Activated naive CD8-positive, alpha-beta T cell treated with anti-CD3 and anti-CD28 coated beads, Interleukin-2, amount 10 ng/mL, durations not matched to agents 7 days and 5 days (primary cell): ENCODE measurements at regions not wholly inside any gene's neighbourhood (a gene's known extent, or its start where the extent isn't known, plus 50 kb on each side); places are given as distances from the start of the nearest gene placed in this dataset.

Experiments used
- ATAC-seq: fragments of 150-1000 bp; cut with Tn5 transposase; one replicate; pipeline ENCODE4 v1.10.0; 2021; ENCODE audit warnings: low read depth, moderate library complexity
- POLR2A ChIA-PET: fragments of 350-600 bp; sonication (Branson Sonifier 250); formaldehyde crosslinking; loops from one replicate; lab custom pipeline; 2021; ENCODE audit warnings: antibody characterized with exemption; lab: Charles Lee
- DNase-seq: peaks from one replicate; pipeline ENCODE4 v3.0.0; 2021
- H3K27ac Mint-ChIP-seq: one replicate; pipeline ENCODE4 v1.8.0; 2022; ENCODE audit warnings: mild to moderate bottlenecking, mixed read lengths
- H3K27me3 Mint-ChIP-seq: one replicate; pipeline ENCODE4 v1.8.0; 2022; ENCODE audit warnings: mild to moderate bottlenecking, moderate library complexity, mixed read lengths
- H3K36me3 Mint-ChIP-seq: one replicate; pipeline ENCODE4 v1.8.0; 2021; ENCODE audit warnings: mild to moderate bottlenecking, mixed read lengths
- H3K4me1 Mint-ChIP-seq: one replicate; pipeline ENCODE4 v1.8.0; 2021; ENCODE audit warnings: mixed read lengths
- H3K4me3 Mint-ChIP-seq: one replicate; pipeline ENCODE4 v1.8.0; 2022; ENCODE audit warnings: mild to moderate bottlenecking, moderate library complexity, mixed read lengths
- H3K9me3 Mint-ChIP-seq: one replicate; pipeline ENCODE4 v1.8.0; 2021; ENCODE audit warnings: mixed read lengths

GRCh38 chr7:53756946-53757345 lies 721.5 kb downstream of the POM121L12 start:
- ATAC-seq, result no peak
- H3K27me3 Mint-ChIP-seq, result no peaks in the 10 kb centered on the region
- DNase-seq, result no peak
- peaks cover 4% of the 10 kb centered on the region for H3K9me3 Mint-ChIP-seq
- POLR2A ChIA-PET, result no interaction called here
- no peak overlapping the region for H3K4me3 Mint-ChIP-seq
- no peak overlapping the region for H3K27ac Mint-ChIP-seq
- no peaks in the 10 kb centered on the region for H3K4me1 Mint-ChIP-seq
- H3K36me3 Mint-ChIP-seq, result no peaks in the 10 kb centered on the region

GRCh38 chr7:53768186-53768585 lies 732.8 kb downstream of the POM121L12 start:
- H3K4me1 Mint-ChIP-seq, result no peaks in the 10 kb centered on the region

DNA sequence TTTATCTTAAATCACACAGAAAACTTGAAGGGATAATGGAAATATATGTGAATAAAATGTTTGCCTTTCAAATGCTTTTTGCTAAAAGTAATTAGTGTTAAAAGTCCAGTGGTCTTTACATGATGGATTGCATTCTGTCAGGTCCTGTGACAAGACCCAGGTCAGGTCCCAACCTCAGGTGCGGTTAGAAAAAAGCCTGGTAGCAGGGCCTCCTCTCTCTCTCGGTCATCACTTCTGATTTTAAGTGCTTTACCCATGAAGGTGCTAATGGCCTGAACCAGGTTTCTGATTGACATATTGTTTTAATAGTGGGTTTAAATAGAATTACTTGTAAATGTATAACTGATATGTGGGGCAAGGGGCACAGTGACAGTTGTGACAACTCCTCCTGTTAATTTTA lies 736.3 kb downstream of the POM121L12 start:
- DNase-seq, result no peak
- no peak overlapping the region for H3K4me3 Mint-ChIP-seq
- no peaks in the 10 kb centered on the region for H3K4me1 Mint-ChIP-seq
- H3K9me3 Mint-ChIP-seq, result peaks cover 16% of the 10 kb centered on the region
- no peak for ATAC-seq
- POLR2A ChIA-PET, result no interaction called here
- H3K36me3 Mint-ChIP-seq, result no peaks in the 10 kb centered on the region
- no peaks in the 10 kb centered on the region for H3K27me3 Mint-ChIP-seq
- H3K27ac Mint-ChIP-seq, result no peak overlapping the region

More at GRCh38 chr7:53768186-53768585, 732.8 kb downstream of the POM121L12 start:
- no peak overlapping the region for H3K4me3 Mint-ChIP-seq
- H3K27me3 Mint-ChIP-seq, result no peaks in the 10 kb centered on the region
- POLR2A ChIA-PET, result no interaction called here
- no peak for ATAC-seq
- no peaks in the 10 kb centered on the region for H3K36me3 Mint-ChIP-seq
- no peak overlapping the region for H3K27ac Mint-ChIP-seq
- DNase-seq, result no peak
- peaks cover 25% of the 10 kb centered on the region for H3K9me3 Mint-ChIP-seq

- Mint-ChIP-seq H3K4me1 (no peaks in the 10 kb centered on the region), H3K27ac (no peak overlapping the region), H3K4me3 (no peak overlapping the region), H3K36me3 (no peaks in the 10 kb centered on the region), H3K27me3 (no peaks in the 10 kb centered on the region), H3K9me3 (peaks cover 9% of the 10 kb centered on the region)
- POLR2A ChIA-PET, result no interaction called here
- ATAC-seq, result no peak
- DNase-seq, result no peak
These were observed 740.9 kb downstream of the POM121L12 start for GRCh38 chr7:53776323-53776722.

GRCh38 chr7:53789741-53790140 lies 752.4 kb upstream of the VSTM2A start:
- no peaks in the 10 kb centered on the region for H3K4me1 Mint-ChIP-seq
- peaks cover 7% of the 10 kb centered on the region for H3K9me3 Mint-ChIP-seq
- ATAC-seq, result no peak
- H3K27me3 Mint-ChIP-seq, result no peaks in the 10 kb centered on the region
- no peak for DNase-seq
- POLR2A ChIA-PET, result no interaction called here
- H3K36me3 Mint-ChIP-seq, result no peaks in the 10 kb centered on the region
- no peak overlapping the region for H3K4me3 Mint-ChIP-seq
- H3K27ac Mint-ChIP-seq, result no peak overlapping the region

GRCh38 chr7:53794816-53795215 lies 747.4 kb upstream of the VSTM2A start:
- no peaks in the 10 kb centered on the region for H3K36me3 Mint-ChIP-seq
- H3K9me3 Mint-ChIP-seq, result peaks cover 6% of the 10 kb centered on the region
- no peak overlapping the region for H3K4me3 Mint-ChIP-seq
- POLR2A ChIA-PET, result no interaction called here
- no peak overlapping the region for H3K27ac Mint-ChIP-seq
- no peak for ATAC-seq
- H3K4me1 Mint-ChIP-seq, result no peaks in the 10 kb centered on the region
- no peak for DNase-seq
- H3K27me3 Mint-ChIP-seq, result no peaks in the 10 kb centered on the region

GRCh38 chr7:53800746-53801145 lies 741.4 kb upstream of the VSTM2A start:
- Mint-ChIP-seq H3K27ac (no peak overlapping the region), H3K27me3 (no peaks in the 10 kb centered on the region), H3K36me3 (no peaks in the 10 kb centered on the region), H3K9me3 (no peaks in the 10 kb centered on the region), H3K4me1 (no peaks in the 10 kb centered on the region), H3K4me3 (no peak overlapping the region)
- POLR2A ChIA-PET, result no interaction called here
- DNase-seq (no peak), ATAC-seq (no peak)

GRCh38 chr7:53806119-53806518 lies 736.1 kb upstream of the VSTM2A start:
- Mint-ChIP-seq H3K4me3 (no peak overlapping the region), H3K36me3 (no peaks in the 10 kb centered on the region), H3K4me1 (no peaks in the 10 kb centered on the region), H3K9me3 (no peaks in the 10 kb centered on the region), H3K27ac (no peak overlapping the region), H3K27me3 (no peaks in the 10 kb centered on the region)
- POLR2A ChIA-PET, result no interaction called here
- ATAC-seq, result no peak
- DNase-seq, result no peak

DNA sequence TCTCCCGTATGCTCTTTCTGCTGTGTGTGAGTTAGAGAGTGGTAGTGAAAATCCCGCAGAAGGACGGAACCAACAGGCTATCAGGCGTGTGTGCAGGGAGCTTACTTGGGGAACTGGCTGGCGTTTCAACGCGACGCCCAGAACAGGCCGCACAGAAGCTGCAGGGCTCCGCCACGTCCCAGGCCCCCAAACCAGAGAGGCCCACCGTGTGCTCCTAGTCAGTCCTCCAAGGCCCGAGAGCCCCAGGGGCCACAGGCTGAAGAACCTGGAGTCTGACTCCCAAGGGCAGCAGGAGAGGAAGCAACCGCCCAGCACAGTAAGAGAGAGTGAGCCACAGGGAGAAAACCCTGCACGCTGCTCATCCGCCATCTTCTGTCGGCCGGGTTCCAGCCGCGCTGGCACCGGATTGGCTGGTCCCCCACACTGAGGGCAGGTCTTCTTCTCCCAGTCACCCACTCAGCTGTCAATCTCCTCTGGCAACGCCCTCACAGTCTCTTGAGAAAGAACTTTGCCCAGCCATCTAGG lies 730.6 kb upstream of the VSTM2A start:
- no peak for DNase-seq
- Mint-ChIP-seq H3K4me1 (no peaks in the 10 kb centered on the region), H3K4me3 (no peak overlapping the region), H3K27me3 (no peaks in the 10 kb centered on the region), H3K36me3 (no peaks in the 10 kb centered on the region), H3K27ac (peak overlapping the region; percentile 30), H3K9me3 (peaks cover 12% of the 10 kb centered on the region)
- ATAC-seq, result peak; percentile 47
- POLR2A ChIA-PET, result no interaction called here

GRCh38 chr7:53812135-53812534 lies 730.0 kb upstream of the VSTM2A start:
- H3K4me3 Mint-ChIP-seq, result no peak overlapping the region
- H3K36me3 Mint-ChIP-seq, result no peaks in the 10 kb centered on the region
- H3K27ac Mint-ChIP-seq, result peak overlapping the region; percentile 30
- H3K9me3 Mint-ChIP-seq, result peaks cover 12% of the 10 kb centered on the region
- DNase-seq (no peak), ATAC-seq (no peak)
- POLR2A ChIA-PET, result no interaction called here
- H3K4me1 Mint-ChIP-seq, result no peaks in the 10 kb centered on the region
- H3K27me3 Mint-ChIP-seq, result no peaks in the 10 kb centered on the region

- Mint-ChIP-seq H3K27ac (no peak overlapping the region), H3K4me3 (no peak overlapping the region), H3K27me3 (no peaks in the 10 kb centered on the region), H3K4me1 (no peaks in the 10 kb centered on the region), H3K36me3 (no peaks in the 10 kb centered on the region), H3K9me3 (peaks cover 6% of the 10 kb centered on the region)
- DNase-seq, result no peak
- no peak for ATAC-seq
- POLR2A ChIA-PET, result no interaction called here
These were observed 706.9 kb upstream of the VSTM2A start for GRCh38 chr7:53835301-53835700.

GRCh38 chr7:53877688-53878087 lies 664.5 kb upstream of the VSTM2A start:
- H3K4me1 Mint-ChIP-seq, result no peaks in the 10 kb centered on the region
- POLR2A ChIA-PET, result no interaction called here
- no peak overlapping the region for H3K27ac Mint-ChIP-seq
- no peak for DNase-seq
- no peak for ATAC-seq
- H3K4me3 Mint-ChIP-seq, result no peak overlapping the region
- no peaks in the 10 kb centered on the region for H3K27me3 Mint-ChIP-seq
- H3K9me3 Mint-ChIP-seq, result peaks cover 10% of the 10 kb centered on the region
- H3K36me3 Mint-ChIP-seq, result no peaks in the 10 kb centered on the region

- Mint-ChIP-seq H3K4me3 (no peak overlapping the region), H3K27me3 (no peaks in the 10 kb centered on the region), H3K36me3 (no peaks in the 10 kb centered on the region), H3K4me1 (no peaks in the 10 kb centered on the region), H3K9me3 (peaks cover 19% of the 10 kb centered on the region), H3K27ac (no peak overlapping the region)
- POLR2A ChIA-PET, result no interaction called here
- DNase-seq, result no peak
- no peak for ATAC-seq
These were observed 641.2 kb upstream of the VSTM2A start for GRCh38 chr7:53900856-53901528.

GRCh38 chr7:53904355-53904754 lies 637.8 kb upstream of the VSTM2A start:
- H3K4me1 Mint-ChIP-seq, result no peaks in the 10 kb centered on the region
- DNase-seq (no peak), ATAC-seq (no peak)
- H3K27ac Mint-ChIP-seq, result no peak overlapping the region
- H3K27me3 Mint-ChIP-seq, result no peaks in the 10 kb centered on the region
- H3K9me3 Mint-ChIP-seq, result peaks cover 26% of the 10 kb centered on the region
- no peaks in the 10 kb centered on the region for H3K36me3 Mint-ChIP-seq
- no peak overlapping the region for H3K4me3 Mint-ChIP-seq
- POLR2A ChIA-PET, result no interaction called here
